ENCODE measurements at regions not wholly inside any gene's neighbourhood (a gene's known extent, or its start where the extent isn't known, plus 50 kb on each side); places are given as distances from the start of the nearest gene placed in this dataset.

- intact Hi-C loops (cut with micrococcal nuclease), result no loop called here
Measured at GRCh38 chr2:11989354-11989703, 242.9 kb downstream of the LPIN1 start.

GRCh38 chr2:11990576-11990975, 244.1 kb downstream of the LPIN1 start:
- intact Hi-C loops (cut with micrococcal nuclease), result no loop called here

- intact Hi-C loops (cut with micrococcal nuclease), result no loop called here
Measured at GRCh38 chr2:11993749-11994148, 247.3 kb downstream of the LPIN1 start.

GRCh38 chr2:11995456-11995855, 249.0 kb downstream of the LPIN1 start:
- intact Hi-C loops (cut with micrococcal nuclease), result no loop called here

- intact Hi-C loops (cut with micrococcal nuclease), result no loop called here
Measured at GRCh38 chr2:11996618-11997017, 250.2 kb downstream of the LPIN1 start.

GRCh38 chr2:11997142-11997541, 250.7 kb downstream of the LPIN1 start:
- intact Hi-C loops (cut with micrococcal nuclease), result no loop called here

- intact Hi-C loops (cut with micrococcal nuclease), result no loop called here
Measured at GRCh38 chr2:11998218-11998617, 251.8 kb downstream of the LPIN1 start.

- intact Hi-C loops (cut with micrococcal nuclease), result no loop called here
Measured at GRCh38 chr2:11998626-11999378, 252.4 kb downstream of the LPIN1 start.

- intact Hi-C loops (cut with micrococcal nuclease), result no loop called here
Measured at GRCh38 chr2:12001621-12002020, 255.2 kb downstream of the LPIN1 start.

- intact Hi-C loops (cut with micrococcal nuclease), result no loop called here
Measured at GRCh38 chr2:12002215-12002614, 255.8 kb downstream of the LPIN1 start.

- intact Hi-C loops (cut with micrococcal nuclease), result no loop called here
Measured at GRCh38 chr2:12004713-12005112, 258.3 kb downstream of the LPIN1 start.

- intact Hi-C loops (cut with micrococcal nuclease), result loop anchor here (1.0 kb wide), 1 partner anchor 288 kb away; no protein-coding TSS in a partner anchor
Measured at GRCh38 chr2:12005886-12006681, 259.7 kb downstream of the LPIN1 start.

- intact Hi-C loops (cut with micrococcal nuclease), result loop anchor here (1.0 kb wide), 1 partner anchor 287 kb away; no protein-coding TSS in a partner anchor
Measured at GRCh38 chr2:12006850-12007249, 260.4 kb downstream of the LPIN1 start.

GRCh38 chr2:12007282-12007681, 260.9 kb downstream of the LPIN1 start:
- intact Hi-C loops (cut with micrococcal nuclease), result no loop called here

GRCh38 chr2:12008425-12009061, 262.1 kb downstream of the LPIN1 start:
- intact Hi-C loops (cut with micrococcal nuclease), result no loop called here

GRCh38 chr2:12009323-12009905, 263.0 kb downstream of the LPIN1 start:
- intact Hi-C loops (cut with micrococcal nuclease), result no loop called here

- intact Hi-C loops (cut with micrococcal nuclease), result no loop called here
Measured at GRCh38 chr2:12010059-12010458, 263.6 kb downstream of the LPIN1 start.

- intact Hi-C loops (cut with micrococcal nuclease), result no loop called here
Measured at GRCh38 chr2:12010779-12011178, 264.3 kb downstream of the LPIN1 start.

GRCh38 chr2:12014088-12014960, 267.9 kb downstream of the LPIN1 start:
- intact Hi-C loops (cut with micrococcal nuclease), result no loop called here

GRCh38 chr2:12017499-12018157, 271.2 kb downstream of the LPIN1 start:
- intact Hi-C loops (cut with micrococcal nuclease), result no loop called here

Measured in T-helper 2 cell treated with Interferon-gamma antibody and Interleukin-4, amounts not matched to agents 100 ng/mL and 5 ng/mL, for 36 hours (primary cell).